HG03025 (cell line): ENCODE measurements at regions not wholly inside any gene's neighbourhood (a gene's known extent, or its start where the extent isn't known, plus 50 kb on each side); places are given as distances from the start of the nearest gene placed in this dataset.

Source experiments
- ATAC-seq: cut with Tn5 transposase; IDR thresholded peaks from one replicate; pipeline ENCODE4 v1.9.1; 2021; ENCODE audit warnings: mild to moderate bottlenecking, moderate library complexity; ENCODE audit not compliant: unreplicated experiment, low FRiP score

DNA sequence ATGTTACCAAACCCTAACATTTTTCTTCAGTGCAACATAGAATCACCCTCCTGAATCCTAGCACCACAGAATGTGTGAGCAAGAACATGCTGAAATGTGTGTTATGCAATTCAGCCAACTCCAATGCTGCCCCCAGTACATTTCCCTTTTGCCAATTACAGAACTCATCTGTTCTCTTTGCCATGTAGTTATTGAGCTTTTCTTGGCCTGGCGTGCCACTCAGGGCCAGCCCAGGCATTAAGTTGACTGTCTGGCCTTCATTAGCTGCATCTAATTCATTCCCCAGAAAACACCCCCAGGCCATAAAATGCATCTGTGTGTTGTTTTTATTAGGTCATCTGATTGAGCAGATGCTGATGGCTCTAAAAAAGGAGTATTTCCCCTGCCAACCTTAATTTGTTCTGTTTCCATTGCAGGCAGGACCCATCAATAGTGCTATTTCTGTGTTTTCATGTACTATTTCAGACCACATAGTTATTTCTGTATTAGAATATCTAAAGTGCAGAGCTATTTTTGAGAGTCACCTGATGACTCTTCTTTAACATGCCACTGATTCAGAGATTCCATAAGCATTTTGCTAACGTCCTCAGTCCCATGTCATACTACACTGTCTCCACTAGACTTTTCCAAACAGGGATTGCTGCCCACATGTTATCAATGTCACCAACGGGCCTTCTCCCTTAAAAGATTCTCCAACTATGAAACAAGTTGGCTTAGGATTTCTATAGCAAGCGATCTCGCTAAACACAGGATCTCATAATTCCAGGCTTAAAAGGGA is 969.7 kb downstream of the CDH11 start:
- ATAC-seq = no peak

DNA sequence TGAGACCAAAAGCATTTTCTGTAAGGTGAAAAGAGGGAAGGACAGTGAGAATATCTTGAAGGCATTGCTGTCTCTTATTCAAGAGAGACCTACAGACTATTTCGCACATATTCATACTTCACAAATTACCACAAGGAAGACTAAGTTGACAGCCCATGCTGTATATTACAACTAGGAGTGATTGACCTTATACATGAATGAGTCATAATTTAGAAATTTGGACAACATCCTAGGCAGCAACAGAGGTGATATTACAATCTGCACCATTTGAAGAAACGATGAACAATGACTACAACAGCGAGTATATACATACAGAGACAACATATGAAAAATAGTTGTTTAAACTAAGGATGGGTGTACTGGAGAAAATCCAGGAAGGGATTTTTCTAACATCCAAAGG is 971.7 kb downstream of the CDH11 start:
- ATAC-seq = no peak

DNA sequence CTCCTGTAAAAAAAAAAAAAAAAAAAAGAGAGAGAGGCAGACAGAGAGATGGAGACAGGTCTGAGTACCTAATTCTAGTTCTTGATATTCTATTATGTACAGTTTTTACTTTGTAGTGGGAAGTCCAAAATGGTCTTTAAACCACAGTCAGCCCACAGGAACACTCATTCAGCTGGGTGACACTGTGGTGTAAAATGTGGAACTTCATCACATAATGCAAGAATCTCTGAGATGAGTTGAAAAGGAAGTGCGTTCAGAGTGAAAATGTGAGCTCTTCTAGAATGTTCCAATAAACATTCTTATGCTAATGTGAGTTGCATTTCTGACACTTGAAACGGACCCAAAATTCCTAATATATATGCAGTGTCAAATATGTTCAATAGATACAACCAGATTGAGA is 972.1 kb downstream of the CDH11 start:
- ATAC-seq = no peak

DNA sequence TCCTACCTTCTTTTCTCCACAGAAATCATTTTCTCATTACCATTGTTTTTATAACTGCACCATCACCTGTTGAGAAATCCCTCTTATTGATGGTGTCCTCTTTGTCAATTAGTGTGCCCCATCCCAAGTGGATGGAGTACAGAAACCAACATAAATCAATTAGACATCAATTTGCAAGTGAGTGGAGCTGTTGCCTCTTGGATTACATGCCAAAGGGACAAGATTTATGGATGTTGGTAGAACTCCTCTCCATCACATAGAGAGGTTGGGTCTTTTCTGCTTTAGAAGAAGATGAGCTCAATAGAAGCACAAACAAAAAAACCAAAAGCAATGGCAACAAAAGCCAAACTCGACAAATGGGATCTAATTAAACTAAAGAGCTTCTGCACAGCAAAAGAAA is 973.5 kb downstream of the CDH11 start:
- no peak for ATAC-seq

DNA sequence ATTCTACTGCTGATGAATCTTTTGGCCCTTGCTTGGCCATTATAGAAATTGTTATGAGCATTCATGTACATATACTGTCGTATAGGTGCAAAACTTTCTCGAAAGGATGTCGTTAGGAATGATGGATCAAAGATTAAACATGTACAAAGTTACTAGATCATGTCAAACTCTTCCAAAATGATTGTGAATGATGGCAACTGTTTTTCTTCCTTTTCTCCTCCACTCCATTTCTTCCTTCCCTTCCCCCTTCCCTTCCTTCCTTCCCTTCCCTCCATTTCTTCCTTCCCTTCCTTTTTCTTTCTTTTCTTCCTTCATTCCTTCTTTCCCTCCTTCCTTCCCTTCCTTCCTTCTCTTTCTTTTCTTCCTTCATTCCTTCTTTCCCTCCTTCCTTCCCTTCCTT is 973.9 kb downstream of the CDH11 start:
- no peak for ATAC-seq

DNA sequence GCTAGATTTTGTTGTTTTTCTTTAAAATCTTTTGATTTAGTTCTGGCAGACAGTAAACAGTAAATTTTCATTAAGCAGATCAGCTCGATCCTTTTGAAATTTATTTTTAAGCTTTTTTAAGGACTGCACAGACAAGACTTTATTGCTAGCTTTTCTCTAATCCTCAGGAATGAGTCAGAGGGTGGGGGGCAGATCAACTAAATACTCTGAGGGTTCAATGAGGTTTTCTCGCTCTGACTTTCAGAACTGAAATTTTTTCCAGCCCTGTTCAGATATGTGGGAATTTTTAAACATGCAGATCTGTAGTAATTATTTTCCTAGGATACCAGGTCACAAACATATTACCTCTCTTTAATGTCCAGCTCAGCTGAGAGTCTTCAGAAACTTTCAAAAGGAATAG is 977.2 kb downstream of the CDH11 start:
- ATAC-seq = no peak

DNA sequence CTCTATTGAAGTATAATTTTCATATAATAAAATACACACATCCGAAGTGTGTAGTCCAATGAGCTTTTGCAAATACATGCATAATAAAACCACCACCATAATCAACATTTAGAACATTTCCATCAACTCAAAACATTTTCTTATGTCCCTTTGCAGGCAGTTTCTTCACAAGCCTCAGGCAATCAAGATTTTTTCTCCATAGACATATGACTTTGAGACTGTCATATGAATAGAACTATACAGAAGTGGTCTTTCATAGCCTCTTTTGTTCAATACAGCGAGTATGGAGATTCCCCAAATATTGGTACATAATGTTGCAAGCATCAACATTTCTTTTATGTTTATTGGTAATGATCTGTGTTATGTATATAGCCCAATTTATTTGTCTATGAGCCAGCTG is 983.2 kb downstream of the CDH11 start:
- ATAC-seq = no peak

DNA sequence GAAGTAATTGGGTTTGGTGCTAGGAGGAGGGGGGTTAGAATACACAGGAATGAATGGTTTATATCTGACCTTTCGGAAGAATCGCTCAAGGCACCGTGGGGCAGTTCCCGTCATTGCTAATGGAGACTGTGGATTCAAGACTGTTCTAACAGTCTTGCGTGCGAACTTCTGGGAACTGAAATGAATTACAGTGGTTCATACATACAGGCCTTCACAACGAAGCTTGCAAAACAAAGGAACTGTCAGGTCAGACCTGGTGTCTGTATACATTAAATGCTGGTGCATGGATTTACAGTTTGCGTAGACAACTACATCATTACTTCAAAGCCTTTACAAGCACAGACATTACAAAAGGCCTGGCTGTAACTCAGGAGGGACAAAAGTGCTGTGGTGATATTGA is 983.9 kb downstream of the CDH11 start:
- no peak for ATAC-seq

DNA sequence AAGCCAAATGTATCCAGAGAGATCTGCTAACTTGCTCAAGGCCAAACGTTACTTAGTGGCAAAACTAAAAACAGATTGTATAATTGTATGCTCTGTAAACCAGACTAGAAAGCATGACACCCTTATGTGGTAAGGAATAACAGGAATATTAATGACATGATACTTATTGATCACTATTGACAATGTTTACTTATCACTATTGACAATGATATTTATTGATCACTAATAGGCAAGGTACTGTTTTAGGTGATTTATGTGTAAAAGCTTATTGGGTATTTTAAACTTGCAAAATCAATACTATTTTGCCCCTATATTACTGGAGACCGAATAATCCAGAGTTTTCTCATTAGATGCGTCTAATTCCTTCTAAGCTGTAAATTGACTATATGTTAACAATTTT is 985.1 kb downstream of the CDH11 start:
- ATAC-seq = no peak

DNA sequence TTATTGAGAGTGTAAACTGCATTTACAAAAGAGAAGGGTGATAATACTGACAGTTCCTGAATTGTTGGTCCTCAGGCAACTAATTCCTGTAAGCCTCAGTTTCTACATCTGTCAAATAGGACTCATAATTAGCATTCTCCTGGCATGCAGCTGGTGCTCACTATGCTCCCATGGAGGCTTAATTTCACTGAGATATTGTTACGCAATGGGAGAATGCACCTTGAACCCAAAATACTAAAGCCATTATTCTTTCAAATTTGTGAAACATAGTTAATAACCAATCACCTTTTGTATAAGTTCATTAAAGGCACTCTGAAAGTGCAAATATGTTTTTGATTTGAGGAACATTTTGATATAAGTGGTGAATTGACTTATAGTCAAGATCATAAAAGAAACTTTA is 985.5 kb downstream of the CDH11 start:
- no peak for ATAC-seq

DNA sequence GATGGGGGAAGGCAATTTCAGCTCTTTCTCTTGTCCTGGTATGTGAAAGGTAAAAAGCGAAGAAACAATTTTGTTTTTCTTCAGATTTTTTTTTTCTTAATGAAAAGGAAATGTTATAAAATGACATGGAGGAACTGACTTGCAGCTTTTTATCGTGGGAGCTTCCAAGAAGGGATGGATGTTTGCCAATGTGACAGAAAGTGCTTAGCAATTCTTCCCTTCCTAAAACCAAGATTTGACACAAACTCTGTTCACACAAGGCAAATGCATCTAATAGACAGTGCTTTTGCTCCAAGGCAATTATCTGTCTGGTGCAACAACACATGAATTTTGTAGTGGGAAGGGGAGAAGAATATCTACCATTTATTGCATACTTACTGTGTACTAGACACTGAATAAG is 988.5 kb downstream of the CDH11 start:
- ATAC-seq = no peak

DNA sequence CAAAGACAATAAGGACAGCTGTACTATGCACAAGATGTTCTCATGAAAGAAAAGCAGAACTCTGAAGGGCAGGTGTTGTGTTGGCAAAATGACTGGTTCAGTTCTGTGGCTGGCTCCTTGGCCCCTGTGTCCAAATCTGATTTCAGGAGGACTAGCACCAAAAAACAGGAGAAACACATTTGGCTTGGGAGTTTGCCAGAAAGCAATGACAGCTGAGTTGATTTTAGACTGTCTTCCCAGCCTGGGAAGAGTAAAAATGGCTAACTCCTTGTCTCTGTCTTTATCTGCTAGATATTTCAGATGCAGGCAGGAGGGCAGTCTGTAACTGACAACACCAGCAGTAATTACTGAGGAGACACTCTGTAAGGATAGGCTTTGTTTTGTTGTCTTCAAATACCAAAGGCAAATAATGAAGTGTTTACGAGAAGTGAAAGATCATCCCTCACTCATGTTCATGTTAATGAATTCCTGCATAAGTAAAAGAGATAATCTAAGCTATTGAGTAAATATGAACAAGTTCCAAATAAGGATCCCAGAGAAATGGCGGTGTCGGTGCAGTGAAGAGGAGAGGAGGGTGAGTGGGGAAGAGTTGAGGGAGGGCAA is 989.0 kb downstream of the CDH11 start:
- no peak for ATAC-seq

DNA sequence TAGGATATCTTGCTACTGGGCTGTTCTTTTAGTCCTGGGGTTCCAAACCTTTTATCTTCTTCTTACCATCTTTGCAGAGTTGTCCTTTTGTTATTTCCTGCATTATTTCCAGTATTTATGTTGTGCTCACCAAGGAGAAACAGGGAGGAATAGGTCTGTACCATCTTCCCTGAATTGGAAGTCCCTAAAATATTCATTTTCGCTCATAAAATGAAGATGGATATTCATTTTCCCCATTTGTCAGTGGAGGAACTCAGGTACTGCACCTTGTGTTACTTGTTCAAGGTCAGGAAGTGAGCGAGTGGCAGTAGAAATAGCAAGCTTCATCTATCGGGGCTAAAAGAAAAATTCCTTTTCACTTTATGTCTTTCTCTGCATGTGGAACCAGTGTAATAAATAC is 989.7 kb downstream of the CDH11 start:
- ATAC-seq = no peak

DNA sequence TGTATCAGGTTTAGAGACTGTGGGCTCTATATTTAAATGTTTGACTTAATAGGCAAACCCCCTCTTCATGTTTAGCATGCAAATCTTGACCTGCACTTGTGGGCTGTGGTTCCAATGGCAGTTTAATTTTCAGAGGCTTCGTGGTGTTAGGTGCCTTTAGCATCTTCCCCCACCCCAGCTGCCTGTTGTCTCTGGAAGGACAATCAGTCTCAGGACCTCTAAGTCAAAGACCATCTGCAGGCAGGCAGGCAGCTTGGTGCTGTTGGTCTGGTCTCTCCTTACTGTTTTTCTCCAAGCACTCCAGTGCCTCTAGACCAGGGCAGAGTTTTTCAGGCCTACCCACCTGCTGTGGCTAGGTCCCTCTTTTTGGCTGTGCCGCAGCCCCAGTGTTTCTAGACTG is 990.4 kb downstream of the CDH11 start:
- ATAC-seq = no peak

DNA sequence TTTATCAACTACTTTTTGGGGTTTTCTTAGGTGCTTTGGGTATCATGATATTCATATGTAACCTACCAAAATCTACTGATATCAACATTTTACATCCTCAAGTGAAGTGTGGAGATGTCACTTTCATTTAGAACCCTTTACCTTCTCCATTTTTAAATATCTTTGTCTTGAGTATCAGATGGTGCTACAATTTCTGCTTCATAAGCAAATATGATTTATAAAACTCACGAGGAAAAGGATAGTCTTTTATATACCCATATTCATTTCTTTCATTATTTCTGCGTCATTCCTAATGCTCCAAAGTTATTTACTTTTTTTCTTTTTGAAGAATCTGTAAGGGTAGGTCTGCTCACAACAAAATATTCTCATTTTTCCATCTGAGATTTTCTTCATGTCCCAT is 991.7 kb downstream of the CDH11 start:
- no peak for ATAC-seq

DNA sequence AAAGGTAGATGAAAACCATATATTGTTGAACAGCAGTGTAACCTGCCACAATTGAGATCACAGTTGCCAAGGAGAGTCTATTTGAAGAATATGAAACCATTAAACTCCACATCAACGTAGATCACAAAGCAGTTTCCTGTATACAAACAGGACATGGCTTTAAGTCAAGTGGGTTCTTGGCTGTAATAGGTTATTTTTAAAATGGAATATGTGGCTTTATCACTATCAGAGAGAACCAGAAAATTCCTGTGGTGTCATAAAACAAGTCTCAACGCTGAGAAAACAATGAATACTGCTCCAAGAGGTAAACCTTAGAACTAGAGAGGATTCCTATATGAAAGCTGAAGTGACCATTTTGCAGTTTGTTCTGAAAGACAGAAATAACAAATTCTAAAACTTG is 999.7 kb downstream of the CDH11 start:
- ATAC-seq = no peak

DNA sequence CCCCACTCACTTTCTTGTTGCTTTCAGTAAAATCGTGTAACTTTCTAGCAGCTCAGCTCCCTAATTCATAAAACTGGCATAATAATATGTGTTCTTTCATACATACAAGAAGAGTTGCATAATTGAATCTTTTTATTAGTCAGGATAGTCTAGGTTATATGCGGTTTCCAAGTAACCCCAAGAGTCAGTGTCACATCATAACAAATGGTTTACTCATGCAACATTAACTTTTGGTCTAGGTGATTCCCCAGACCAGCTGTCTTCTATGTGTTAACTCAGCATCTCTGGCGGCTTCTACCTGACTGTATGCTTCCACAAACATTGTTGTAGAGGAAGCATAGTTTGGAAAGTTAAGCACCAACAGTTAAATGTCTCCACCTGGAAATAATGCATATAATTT is 1000.4 kb downstream of the CDH11 start:
- ATAC-seq = no peak

DNA sequence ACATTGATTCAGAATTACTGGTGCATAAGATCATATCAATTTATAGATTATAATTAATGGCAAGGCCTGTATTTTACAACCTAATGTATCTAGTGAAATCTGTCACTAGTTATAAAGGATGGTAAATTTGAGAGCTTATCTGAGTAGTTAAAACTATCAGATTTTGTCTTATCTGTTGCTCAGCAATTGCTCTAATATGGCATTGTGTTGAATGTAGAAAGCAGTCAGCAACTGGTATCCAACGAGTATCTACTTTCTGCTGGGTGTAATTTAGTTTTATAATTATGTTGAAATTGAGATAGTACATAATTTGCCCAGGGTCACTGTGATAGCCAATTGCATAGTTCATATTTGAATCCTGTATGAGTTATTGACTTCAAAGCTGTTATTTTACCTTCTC is 1005.7 kb downstream of the CDH11 start:
- no peak for ATAC-seq

DNA sequence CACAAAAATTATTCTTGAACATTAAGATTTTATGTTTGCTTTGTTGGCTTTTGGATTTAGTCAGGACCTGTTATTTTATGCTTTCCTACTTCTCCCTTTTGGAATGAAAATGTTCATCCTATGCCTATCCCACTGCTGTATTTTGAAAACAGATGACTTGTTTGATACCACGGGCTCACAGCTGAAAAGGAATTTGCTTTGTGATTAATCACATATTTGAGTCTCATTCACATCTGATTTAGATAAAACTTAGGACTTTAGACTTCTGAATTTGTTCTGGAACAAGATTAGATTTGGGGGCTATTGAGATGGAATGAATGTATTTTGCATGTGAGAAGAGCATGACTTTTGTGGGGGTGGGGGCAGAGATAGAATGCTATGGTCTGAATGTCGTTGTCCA is 1012.6 kb downstream of the CDH11 start:
- ATAC-seq = no peak

DNA sequence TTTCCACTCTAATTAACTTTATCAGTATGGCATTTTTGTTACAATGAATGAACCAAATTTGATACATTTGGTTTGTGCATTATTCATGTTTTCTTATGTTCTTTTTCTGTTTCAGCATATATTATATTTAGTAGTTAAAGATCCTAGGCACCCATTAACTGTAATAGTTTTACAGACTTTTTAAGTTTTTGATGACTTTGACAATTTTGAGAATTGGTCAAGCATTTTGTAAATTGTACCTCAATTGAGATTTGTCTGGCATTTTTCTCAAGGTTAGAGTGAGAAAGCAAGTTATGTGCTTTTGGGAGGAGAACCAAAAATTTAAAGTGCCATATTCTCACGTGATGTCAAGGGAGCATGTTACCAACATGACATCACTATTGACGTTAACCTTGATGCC is 1019.2 kb downstream of the CDH11 start:
- ATAC-seq = no peak

DNA sequence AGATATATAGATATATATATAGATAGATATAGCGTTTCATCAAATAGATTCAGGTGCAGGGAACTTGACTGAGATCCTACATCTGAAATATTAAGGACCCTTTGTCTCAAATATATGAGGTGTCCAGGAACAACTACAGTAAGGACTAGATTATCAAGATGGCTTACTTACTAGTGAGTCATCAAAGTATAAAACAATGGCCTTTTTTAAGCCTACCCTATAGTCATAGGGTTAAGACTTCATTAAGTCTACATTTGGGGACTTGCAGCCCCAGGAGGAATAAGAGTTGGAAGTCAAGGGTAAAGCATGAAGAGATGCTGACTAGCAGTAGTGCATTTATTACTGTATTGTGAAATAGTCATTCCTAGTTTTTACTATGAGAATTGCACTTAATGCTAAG is 1023.4 kb downstream of the CDH11 start:
- no peak for ATAC-seq

DNA sequence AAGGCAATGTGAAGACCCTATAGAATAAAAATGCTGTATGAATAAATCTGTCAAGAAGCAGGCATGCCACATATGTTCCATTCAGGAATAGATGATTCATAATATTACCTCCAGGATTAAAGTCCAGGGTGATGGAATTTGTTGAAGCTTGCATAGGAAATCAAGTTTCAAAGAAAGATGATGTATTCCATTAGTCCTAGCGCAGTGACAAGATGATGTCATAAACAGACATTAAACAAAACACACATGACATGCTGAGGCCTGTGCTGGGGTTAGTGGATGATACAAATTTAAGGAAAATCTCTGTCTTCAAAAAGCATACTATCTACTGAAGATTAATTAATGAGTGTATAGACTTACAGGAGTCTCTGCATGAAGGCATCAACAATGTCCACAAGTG is 1025.2 kb downstream of the CDH11 start:
- no peak for ATAC-seq
